Lower leg skin (tissue), 4 donors: ENCODE measurements at regions not wholly inside any gene's neighbourhood (a gene's known extent, or its start where the extent isn't known, plus 50 kb on each side); places are given as distances from the start of the nearest gene placed in this dataset.

Source experiments
- DNase-seq, 2 donors: peaks; one replicate each; pipeline ENCODE4 v3.0.0-alpha.2; 2019; ENCODE audit warnings: low spot score in 2 of 2
- H3K4me3 ChIP-seq: fragments of 200-600 bp; sonication (generic); 2 replicates; pipeline ENCODE4 v1.5.1; 2017; ENCODE audit warnings: mild to moderate bottlenecking, low read depth; ENCODE audit not compliant: poor library complexity, severe bottlenecking
- POLR2A ChIP-seq, 2 donors: fragments of 450-650 bp; IDR thresholded peaks; one replicate each; pipeline ENCODE4 v1.6.1; 2016 to 2017; ENCODE audit warnings: antibody characterized with exemption in 2 of 2, mild to moderate bottlenecking in 1 of 2, moderate library complexity in 1 of 2
- WGBS, 2 donors: methylation state at CpG; one replicate each; pipeline ENCODE4 v1.1.5; 2018; 5-methylcytosine and 5-hydroxymethylcytosine counted together
- intact Hi-C: fragments of 100-400 bp; cut with DNase I; formaldehyde crosslinking; loops from one replicate; pipeline ENCODE4 v1.15.0; 2023; ENCODE audit warnings: low total_unique reads
- TF ChIP-seq, protein P1 (sequence below), 3 donors: fragments of 450-650 bp; IDR thresholded peaks; one replicate each; pipeline ENCODE4 v1.5.1; 2016; ENCODE audit warnings: antibody characterized with exemption in 3 of 3, mild to moderate bottlenecking in 3 of 3, moderate library complexity in 2 of 3

DNA sequence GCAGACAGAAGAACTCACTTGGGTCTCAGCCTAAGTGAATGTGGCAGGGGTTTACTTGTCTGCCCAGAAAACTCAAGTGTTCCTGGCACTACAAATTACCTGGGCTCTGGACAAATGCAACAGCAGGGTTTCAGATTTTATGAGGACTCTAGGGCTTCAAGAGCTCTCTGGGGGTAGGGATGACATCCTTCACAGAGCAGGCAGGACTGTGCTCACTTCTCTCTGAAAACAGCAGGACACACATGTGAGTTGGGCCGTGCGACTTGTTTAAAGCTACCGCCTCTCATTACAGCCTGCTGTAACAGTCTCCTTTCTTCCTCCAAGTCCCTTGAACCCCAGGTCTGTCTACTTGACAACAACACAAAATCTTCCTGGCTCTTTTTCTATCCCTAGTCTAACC lies 212.6 kb downstream of the EN1 start:
- whole genome bisulfite sequencing, 2 donors: 88 to 94% methylated on average over 3 of the region's 3 CpGs
- H3K4me3 ChIP-seq: no peak overlapping the region
- intact Hi-C loops: no loop called here
- no peak for DNase-seq
- TF ChIP-seq POLR2A (IDR thresholded peaks at IDR 0.05): no peak
- TF ChIP-seq, protein P1, sequence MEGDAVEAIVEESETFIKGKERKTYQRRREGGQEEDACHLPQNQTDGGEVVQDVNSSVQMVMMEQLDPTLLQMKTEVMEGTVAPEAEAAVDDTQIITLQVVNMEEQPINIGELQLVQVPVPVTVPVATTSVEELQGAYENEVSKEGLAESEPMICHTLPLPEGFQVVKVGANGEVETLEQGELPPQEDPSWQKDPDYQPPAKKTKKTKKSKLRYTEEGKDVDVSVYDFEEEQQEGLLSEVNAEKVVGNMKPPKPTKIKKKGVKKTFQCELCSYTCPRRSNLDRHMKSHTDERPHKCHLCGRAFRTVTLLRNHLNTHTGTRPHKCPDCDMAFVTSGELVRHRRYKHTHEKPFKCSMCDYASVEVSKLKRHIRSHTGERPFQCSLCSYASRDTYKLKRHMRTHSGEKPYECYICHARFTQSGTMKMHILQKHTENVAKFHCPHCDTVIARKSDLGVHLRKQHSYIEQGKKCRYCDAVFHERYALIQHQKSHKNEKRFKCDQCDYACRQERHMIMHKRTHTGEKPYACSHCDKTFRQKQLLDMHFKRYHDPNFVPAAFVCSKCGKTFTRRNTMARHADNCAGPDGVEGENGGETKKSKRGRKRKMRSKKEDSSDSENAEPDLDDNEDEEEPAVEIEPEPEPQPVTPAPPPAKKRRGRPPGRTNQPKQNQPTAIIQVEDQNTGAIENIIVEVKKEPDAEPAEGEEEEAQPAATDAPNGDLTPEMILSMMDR (IDR thresholded peaks at IDR 0.05): no peak

DNA sequence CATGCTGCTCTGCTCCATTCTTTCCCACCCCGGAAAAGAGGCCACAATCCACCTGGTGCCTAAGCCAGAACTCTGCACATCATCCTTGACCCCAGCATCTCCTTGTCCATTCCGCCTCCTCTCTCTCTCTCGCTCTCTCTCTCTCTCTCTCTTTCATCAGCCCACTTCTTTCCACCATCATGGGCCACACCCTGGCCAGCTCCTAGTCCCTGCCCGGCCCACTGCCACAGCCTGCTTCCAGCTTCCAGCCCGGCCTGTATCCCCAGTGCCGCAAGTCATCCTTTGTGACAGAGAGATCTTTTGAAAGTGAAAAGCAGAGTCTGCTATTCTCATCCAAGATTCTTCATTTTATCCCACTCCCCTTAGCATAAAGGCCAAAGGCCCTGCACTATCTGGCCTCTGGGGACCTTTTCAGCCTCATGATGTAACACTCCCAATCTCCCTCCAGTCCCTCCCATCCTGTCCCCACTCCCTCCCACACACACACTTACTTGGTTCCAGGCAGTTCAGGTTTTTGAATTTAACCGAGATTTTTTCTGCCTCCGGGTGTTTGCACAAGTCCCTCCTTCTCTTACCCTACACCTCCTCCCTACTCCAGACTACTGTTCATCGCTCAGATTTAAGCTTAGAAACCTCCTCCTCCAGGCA lies 214.0 kb downstream of the EN1 start:
- H3K4me3 ChIP-seq: no peak overlapping the region
- intact Hi-C loops: no loop called here
- no peak for DNase-seq
- 81 to 82% methylated on average over 9 of the region's 9 CpGs for WGBS, 2 donors
- TF ChIP-seq, protein P1 (IDR thresholded peaks at IDR 0.05): no peak
- TF ChIP-seq POLR2A (IDR thresholded peaks at IDR 0.05): no peak

DNA sequence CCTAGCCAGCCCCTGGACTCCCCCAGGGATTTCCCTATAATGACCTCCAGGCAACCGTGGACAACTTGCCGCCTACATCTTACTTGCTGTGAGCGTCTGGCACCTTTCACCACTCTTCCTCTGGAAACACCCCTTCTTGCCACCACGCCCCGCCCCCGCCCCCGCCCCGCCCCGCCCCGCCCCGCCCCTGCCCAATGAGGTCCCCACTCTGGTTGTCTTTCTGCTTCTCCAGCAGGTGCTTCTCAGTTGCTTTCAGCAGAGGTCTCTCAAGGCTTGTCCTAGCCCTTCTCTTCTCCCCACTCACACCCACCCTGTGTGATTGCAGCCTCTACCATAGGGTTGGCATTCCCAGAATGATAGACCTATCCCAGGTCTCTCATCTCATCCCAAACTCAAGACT lies 214.5 kb downstream of the EN1 start:
- 41 to 67% methylated on average over 11 of the region's 11 CpGs for WGBS, 2 donors
- TF ChIP-seq, protein P1 (IDR thresholded peaks at IDR 0.05): no peak
- TF ChIP-seq POLR2A (IDR thresholded peaks at IDR 0.05): no peak
- DNase-seq: no peak
- H3K4me3 ChIP-seq: no peak overlapping the region
- intact Hi-C loops: no loop called here

DNA sequence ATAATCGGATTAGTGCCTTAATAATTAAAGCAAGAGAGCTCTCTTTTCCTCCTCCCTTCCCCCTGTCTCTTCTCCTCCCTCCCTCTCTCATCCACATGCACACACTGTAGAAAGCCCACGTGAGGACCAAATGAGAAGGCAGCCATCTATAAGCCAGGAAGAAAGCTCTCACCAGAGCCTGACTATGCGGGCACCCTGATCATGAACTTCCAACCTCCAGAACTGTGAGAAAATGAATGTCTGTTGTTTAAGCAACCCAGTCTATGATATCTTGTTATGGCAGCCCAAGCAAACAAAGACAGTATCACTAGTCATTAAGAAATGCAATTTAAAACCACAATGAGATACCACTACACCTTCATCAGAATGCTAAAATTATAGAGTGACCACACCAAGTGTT lies 220.3 kb downstream of the EN1 start:
- intact Hi-C loops: no loop called here
- DNase-seq: no peak
- WGBS, 2 donors: 81 to 87% methylated on average over 3 of the region's 3 CpGs
- H3K4me3 ChIP-seq: no peak overlapping the region
- TF ChIP-seq, protein P1 (IDR thresholded peaks at IDR 0.05): no peak
- no peak for TF ChIP-seq POLR2A (IDR thresholded peaks at IDR 0.05)

DNA sequence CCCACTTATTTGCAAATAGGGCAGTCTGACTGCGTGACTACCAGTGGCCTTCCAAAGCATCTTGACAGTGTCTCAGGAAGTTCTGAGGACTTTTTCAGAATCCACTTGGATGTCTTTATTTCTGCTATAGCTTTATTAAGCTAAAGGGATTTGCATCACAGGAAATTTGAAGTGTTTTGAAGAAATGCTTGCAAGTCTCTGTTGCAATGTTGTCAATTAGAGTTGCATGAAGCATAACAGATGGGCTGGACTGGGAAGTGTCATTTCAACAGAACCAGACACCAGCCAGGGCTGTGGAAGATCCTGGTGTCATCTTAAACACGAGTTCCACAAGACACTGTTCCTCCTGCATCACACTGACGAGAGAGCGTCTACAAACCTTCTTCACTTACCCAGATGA lies 224.5 kb downstream of the EN1 start:
- DNase-seq: no peak
- WGBS, 2 donors: 62 to 69% methylated on average over 4 of the region's 4 CpGs
- TF ChIP-seq, protein P1 (IDR thresholded peaks at IDR 0.05): no peak
- TF ChIP-seq POLR2A (IDR thresholded peaks at IDR 0.05): no peak
- H3K4me3 ChIP-seq: no peak overlapping the region
- intact Hi-C loops: no loop called here

DNA sequence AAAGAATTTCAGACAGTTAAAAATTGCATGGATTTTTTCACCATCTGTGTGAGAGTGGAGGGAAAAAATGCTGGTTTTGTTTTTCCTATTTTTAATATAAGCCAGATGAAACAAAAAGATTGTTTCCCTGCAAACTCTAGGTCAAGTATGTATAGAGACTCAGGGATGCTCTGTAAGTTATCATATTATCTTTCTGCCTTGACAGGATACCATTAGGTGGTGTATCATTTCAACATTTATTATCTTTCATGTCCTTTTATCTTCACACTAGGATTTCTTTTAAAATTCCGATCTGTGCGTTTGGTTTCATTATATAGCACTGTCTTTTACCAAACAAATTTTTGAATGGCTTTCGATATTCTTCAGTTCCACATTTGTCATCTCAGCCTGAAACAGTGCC lies 225.3 kb downstream of the EN1 start:
- DNase-seq: no peak
- 76 to 80% methylated on average over 3 of the region's 3 CpGs for WGBS, 2 donors
- TF ChIP-seq POLR2A (IDR thresholded peaks at IDR 0.05): no peak
- TF ChIP-seq, protein P1 (IDR thresholded peaks at IDR 0.05): no peak
- H3K4me3 ChIP-seq: no peak overlapping the region
- intact Hi-C loops: no loop called here
